Adrenal gland (tissue), 9 donors: ENCODE measurements at regions not wholly inside any gene's neighbourhood (a gene's known extent, or its start where the extent isn't known, plus 50 kb on each side); places are given as distances from the start of the nearest gene placed in this dataset.

Experiments used
- DNase-seq, 7 donors: peaks; one replicate each; pipeline ENCODE4 v3.0.0-alpha.2; 2019 to 2020
- H3K27ac ChIP-seq, 5 donors: fragments of 200-600 bp; sonication (generic) in 4 of 5; 1 replicate in 3 of 5; 2 replicates in 2 of 5; pipeline versions ENCODE4 v1.5.1 to v1.8.0; 2016 to 2020; ENCODE audit warnings: mild to moderate bottlenecking in 1 of 5
- H3K27me3 ChIP-seq: fragments of 200-600 bp; 2 replicates; pipeline ENCODE4 v1.8.0; 2021
- H3K36me3 ChIP-seq, 2 donors: fragments of 200-600 bp; replicated peaks in 1 of 2; 1 replicate in 1 of 2; 2 replicates in 1 of 2; pipeline versions ENCODE4 v1.5.1 to v1.8.0; 2018 to 2022
- H3K4me1 ChIP-seq, 2 donors: fragments of 200-600 bp; replicated peaks in 1 of 2; 1 replicate in 1 of 2; 2 replicates in 1 of 2; pipeline versions ENCODE4 v1.5.1 to v1.8.0; 2018 to 2021
- H3K4me3 ChIP-seq, 4 donors: fragments of 200-600 bp; sonication (generic) in 3 of 4; one replicate each; pipeline ENCODE4 v1.5.1; 2016 to 2018
- H3K9me3 ChIP-seq, 3 donors: fragments of 200-600 bp; sonication (generic) in 1 of 3; replicated peaks in 1 of 3; 1 replicate in 2 of 3; 2 replicates in 1 of 3; pipeline versions ENCODE4 v1.5.1 to v1.8.0; 2016 to 2021
- CTCF ChIP-seq, 6 experiments: fragments of 450-650 bp in 4 of 6; fragments of 200-600 bp in 2 of 6; sonication (generic) in 1 of 6; IDR thresholded peaks; 1 replicate in 5 of 6; 2 replicates in 1 of 6; pipeline versions ENCODE4 v1.5.1 to v1.8.0; 2016 to 2021; ENCODE audit warnings: antibody characterized with exemption in 6 of 6, mild to moderate bottlenecking in 2 of 6, moderate library complexity in 1 of 6
- POLR2A ChIP-seq, 2 donors: fragments of 450-650 bp; IDR thresholded peaks; one replicate each; pipeline ENCODE4 v1.6.1; 2017; ENCODE audit warnings: antibody characterized with exemption in 2 of 2, mild to moderate bottlenecking in 2 of 2, moderate library complexity in 1 of 2
- WGBS, 4 donors: extraction: QIAGEN DNeasy Blood & Tissue Kit in 2 of 4; methylation state at CpG; one replicate each; pipeline versions ENCODE4 v1.1.5 to v1.1.7; 2013 to 2017; 5-methylcytosine and 5-hydroxymethylcytosine counted together
- intact Hi-C, 2 donors: fragments of 100-400 bp; cut with DNase I; formaldehyde crosslinking; loops; one replicate each; pipeline versions ENCODE4 v1.14.1 to v1.15.0; 2022 to 2023
- donor health status: healthy with polysubstance abuse.
- donor health status: Bipolar disorder and iron deficiency.
- donor health status: DM: yes; HTN: yes; CAD: no.
- donor health status: DM: no; HTN: no; CAD: no.
- donor health status: DM: no; HTN: no; CAD: no.

GRCh38 chr14:36398463-36399291 is 78.2 kb upstream of the MBIP start:
- WGBS, 4 donors: 74 to 81% (median 77%) methylated on average over 5 of the region's 5 CpGs
- Histone ChIP-seq H3K36me3 (no peaks in the 10 kb centered on the region), H3K4me1 (no peaks in the 10 kb centered on the region), H3K27ac (no peak overlapping the region), H3K9me3 (no peaks in the 10 kb centered on the region), H3K4me3 (no peak overlapping the region), H3K27me3 (no peaks in the 10 kb centered on the region)
- DNase-seq: no peak
- no peak for TF ChIP-seq POLR2A (IDR thresholded peaks at IDR 0.05)
- TF ChIP-seq CTCF (IDR thresholded peaks at IDR 0.05): no peak
- intact Hi-C loops: loop anchor here in 1 of 2 donors (5.0 kb wide), 1 partner anchor 276 kb away; no protein-coding TSS in a partner anchor

GRCh38 chr14:36397357-36397756 is 76.9 kb upstream of the MBIP start:
- TF ChIP-seq POLR2A (IDR thresholded peaks at IDR 0.05) (no peak), CTCF (IDR thresholded peaks at IDR 0.05) (no peak)
- Histone ChIP-seq H3K9me3 (no peaks in the 10 kb centered on the region), H3K27me3 (no peaks in the 10 kb centered on the region), H3K36me3 (no peaks in the 10 kb centered on the region), H3K4me3 (no peak overlapping the region), H3K4me1 (no peaks in the 10 kb centered on the region), H3K27ac (no peak overlapping the region)
- no peak for DNase-seq
- intact Hi-C loops: loop anchor here in 1 of 2 donors (5.0 kb wide), 1 partner anchor 275 kb away; no protein-coding TSS in a partner anchor

- no peaks in the 10 kb centered on the region for H3K27me3 ChIP-seq
- H3K36me3 ChIP-seq: no peaks in the 10 kb centered on the region
- TF ChIP-seq CTCF (IDR thresholded peaks at IDR 0.05) (no peak), POLR2A (IDR thresholded peaks at IDR 0.05) (no peak)
- H3K9me3 ChIP-seq: no peaks in the 10 kb centered on the region
- intact Hi-C loops: loop anchor here in 1 of 2 donors (5.0 kb wide), 1 partner anchor 274 kb away; no protein-coding TSS in a partner anchor
- no peak overlapping the region for H3K27ac ChIP-seq
- no peak overlapping the region for H3K4me3 ChIP-seq
- H3K4me1 ChIP-seq: no peaks in the 10 kb centered on the region
- no peak for DNase-seq
These were observed 76.4 kb upstream of the MBIP start for GRCh38 chr14:36396798-36397197.

GRCh38 chr14:36394593-36394992 is 74.2 kb upstream of the MBIP start:
- Histone ChIP-seq H3K9me3 (no peaks in the 10 kb centered on the region), H3K4me1 (no peaks in the 10 kb centered on the region), H3K4me3 (no peak overlapping the region), H3K36me3 (no peaks in the 10 kb centered on the region), H3K27ac (no peak overlapping the region), H3K27me3 (no peaks in the 10 kb centered on the region)
- DNase-seq: no peak
- 0 to 16% (median 3%) methylated on average over 1 of the region's 1 CpG for WGBS, 4 donors
- TF ChIP-seq CTCF (IDR thresholded peaks at IDR 0.05) (no peak), POLR2A (IDR thresholded peaks at IDR 0.05) (no peak)
- intact Hi-C loops: no loop called here
